ENCODE measurements at regions not wholly inside any gene's neighbourhood (a gene's known extent, or its start where the extent isn't known, plus 50 kb on each side); places are given as distances from the start of the nearest gene placed in this dataset.

DNA sequence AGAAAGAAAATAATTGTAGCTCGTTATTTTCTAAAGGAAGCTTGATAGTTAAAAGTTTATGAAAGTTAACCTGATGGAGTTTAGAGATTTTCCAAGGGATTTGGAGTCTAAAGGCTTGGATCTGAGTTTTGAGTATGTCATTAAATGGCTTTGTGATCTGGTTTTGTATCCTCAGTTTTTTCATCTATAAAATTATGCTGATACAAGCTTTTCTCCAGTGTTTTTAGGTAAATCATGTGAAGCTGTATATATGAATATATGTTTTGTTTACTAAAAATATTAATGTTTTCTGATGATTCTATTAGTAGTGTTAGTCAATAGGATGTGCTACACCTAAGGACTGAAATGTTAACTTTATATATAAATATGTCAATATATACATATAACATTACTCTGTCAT, 727.8 kb downstream of the CDH11 start:
- TF ChIP-seq, protein P1, sequence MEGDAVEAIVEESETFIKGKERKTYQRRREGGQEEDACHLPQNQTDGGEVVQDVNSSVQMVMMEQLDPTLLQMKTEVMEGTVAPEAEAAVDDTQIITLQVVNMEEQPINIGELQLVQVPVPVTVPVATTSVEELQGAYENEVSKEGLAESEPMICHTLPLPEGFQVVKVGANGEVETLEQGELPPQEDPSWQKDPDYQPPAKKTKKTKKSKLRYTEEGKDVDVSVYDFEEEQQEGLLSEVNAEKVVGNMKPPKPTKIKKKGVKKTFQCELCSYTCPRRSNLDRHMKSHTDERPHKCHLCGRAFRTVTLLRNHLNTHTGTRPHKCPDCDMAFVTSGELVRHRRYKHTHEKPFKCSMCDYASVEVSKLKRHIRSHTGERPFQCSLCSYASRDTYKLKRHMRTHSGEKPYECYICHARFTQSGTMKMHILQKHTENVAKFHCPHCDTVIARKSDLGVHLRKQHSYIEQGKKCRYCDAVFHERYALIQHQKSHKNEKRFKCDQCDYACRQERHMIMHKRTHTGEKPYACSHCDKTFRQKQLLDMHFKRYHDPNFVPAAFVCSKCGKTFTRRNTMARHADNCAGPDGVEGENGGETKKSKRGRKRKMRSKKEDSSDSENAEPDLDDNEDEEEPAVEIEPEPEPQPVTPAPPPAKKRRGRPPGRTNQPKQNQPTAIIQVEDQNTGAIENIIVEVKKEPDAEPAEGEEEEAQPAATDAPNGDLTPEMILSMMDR (IDR thresholded peaks at IDR 0.05): no peak
- no peak for TF ChIP-seq POLR2A (IDR thresholded peaks at IDR 0.05)

Measured in testis (tissue), 2 donors.